EL (cell line): ENCODE measurements at regions not wholly inside any gene's neighbourhood (a gene's known extent, or its start where the extent isn't known, plus 50 kb on each side); places are given as distances from the start of the nearest gene placed in this dataset.

Experiments used
- DNase-seq: peaks from one replicate; pipeline ENCODE4 v3.0.0-alpha.2; 2016

- DNase-seq: no peak
Measured at GRCh38 chr17:79261355-79262072, 186.9 kb downstream of the ENGASE start.

- no peak for DNase-seq
Measured at GRCh38 chr17:79258843-79259242, 184.2 kb downstream of the ENGASE start.

GRCh38 chr17:79258041-79258440, 183.4 kb downstream of the ENGASE start:
- DNase-seq: no peak

- no peak for DNase-seq
Measured at GRCh38 chr17:79255926-79256585, 181.4 kb downstream of the ENGASE start.

GRCh38 chr17:79255456-79255855, 180.8 kb downstream of the ENGASE start:
- DNase-seq: no peak

GRCh38 chr17:79255046-79255445, 180.4 kb downstream of the ENGASE start:
- no peak for DNase-seq

GRCh38 chr17:79252886-79253285, 178.3 kb downstream of the ENGASE start:
- no peak for DNase-seq

- no peak for DNase-seq
Measured at GRCh38 chr17:79251824-79252223, 177.2 kb downstream of the ENGASE start.

- DNase-seq: no peak
Measured at GRCh38 chr17:79249929-79250521, 175.4 kb downstream of the ENGASE start.

DNA sequence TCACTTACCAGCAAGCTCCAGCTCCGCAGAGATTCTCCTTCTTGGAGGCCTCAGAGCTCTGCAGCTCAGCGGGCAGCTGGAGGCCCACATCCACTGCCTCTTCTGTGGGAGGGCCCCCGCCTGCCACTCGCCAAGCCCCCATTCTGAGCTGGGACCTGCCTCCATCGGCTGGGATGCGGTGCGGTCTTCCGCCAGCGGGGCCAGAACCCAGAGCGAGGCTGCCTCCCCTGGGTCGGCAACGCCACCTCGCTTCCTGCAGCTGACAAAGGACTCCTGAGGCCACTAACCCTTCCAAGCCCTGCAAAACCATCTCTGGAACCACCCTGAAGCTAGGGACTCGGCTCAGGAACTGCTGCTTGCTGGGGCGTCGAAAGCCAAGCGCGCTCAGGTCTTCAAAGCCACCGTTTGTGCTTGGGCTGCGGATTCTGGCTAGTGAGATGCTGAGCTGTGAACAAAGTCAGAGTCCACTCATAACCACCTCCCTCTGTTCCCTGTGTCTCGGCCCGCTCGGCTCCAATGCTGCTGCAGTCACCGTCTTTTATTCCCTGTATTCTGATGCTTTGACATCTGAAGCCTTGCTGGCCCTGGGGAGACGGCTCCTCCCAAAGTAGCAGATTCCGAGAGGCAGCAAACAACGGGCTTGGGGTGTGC, 174.3 kb downstream of the ENGASE start:
- DNase-seq: no peak

DNA sequence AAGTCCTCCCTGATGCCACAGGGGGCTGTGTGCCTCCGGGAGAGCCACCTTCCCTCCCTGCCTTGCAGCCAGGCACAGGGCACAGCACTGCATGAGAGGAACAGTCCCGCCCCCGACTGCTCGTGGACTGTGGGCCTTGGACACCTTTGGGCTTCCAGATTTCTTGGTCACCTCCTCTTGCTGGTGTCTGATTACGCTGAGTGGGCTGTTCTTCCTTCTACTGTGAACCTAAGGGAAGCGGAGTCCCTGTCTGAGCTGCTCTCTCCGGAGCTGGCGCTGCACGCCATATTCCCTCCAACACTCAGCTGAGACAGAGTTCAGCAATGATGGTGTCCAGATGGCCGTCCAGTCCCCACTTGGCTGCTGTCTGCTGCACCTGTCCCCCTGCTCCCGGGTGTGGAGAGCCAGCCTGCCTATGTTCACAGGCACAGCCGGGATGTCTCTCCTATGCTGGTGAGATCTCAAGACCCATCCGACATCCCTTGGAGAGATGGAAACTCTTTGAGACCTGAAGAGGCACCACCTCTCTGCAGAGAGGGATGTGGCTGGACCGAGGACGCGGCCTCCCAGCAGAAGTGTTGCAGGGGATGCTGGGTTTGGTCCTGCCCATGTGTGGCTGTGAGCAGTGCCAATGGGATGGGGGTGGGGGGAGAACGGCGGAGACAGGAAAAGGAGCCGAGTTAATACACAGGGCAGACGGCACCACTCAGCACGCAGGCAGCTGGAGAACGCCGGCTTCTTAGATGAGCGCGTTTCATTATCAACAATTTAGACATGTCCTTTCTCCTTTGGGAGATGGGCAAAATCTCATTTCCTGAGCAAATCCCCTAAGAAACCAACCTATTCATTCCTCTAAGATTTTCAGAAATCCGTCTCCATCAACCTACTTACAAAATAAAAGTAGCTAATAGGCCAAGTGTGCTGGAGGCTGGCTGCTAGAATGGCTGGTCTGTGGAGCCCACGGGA, 171.9 kb downstream of the ENGASE start:
- DNase-seq: no peak

- DNase-seq: no peak
Measured at GRCh38 chr17:79244665-79245064, 170.0 kb downstream of the ENGASE start.

DNA sequence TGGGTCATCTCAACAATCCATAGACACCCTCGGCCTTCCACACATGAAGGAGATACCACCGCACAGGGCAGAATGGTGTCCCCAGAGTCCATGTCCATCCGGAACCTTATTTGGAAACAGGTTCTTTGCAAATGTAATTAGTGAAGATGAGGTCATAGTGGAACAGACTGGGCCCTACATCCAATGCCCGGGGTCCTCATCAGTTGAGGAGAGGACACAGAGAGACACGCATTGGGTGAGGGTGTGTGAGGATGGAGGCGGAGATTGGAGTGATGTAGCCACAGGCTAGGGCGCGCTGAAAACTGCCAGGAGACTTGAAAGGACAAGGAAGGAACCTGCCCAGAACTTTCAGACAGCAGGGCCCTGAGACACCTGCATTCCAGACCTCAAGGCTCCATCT, 169.4 kb downstream of the ENGASE start:
- DNase-seq: no peak

GRCh38 chr17:79243603-79243990, 169.0 kb downstream of the ENGASE start:
- no peak for DNase-seq

- DNase-seq: no peak
Measured at GRCh38 chr17:79242873-79243602, 168.4 kb downstream of the ENGASE start.

DNA sequence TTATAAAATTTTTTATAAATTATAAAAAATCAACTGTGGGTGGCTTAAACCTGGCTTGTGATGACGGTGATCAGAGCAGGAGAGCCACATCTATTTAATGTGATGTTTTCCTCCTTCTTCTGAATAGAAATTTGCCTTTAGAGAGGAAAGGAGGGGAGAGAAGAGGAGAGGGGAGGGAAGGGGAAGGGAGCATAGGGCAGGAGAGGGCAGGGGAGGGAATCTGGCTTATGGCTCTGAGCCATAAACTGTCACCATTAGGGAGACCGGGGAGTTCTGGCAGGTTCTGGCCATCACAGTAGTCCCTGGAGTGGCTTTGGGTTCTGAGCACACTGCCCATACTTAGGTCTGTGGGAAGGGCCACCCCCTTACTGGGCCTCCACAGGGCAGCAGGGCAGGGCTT, 167.8 kb downstream of the ENGASE start:
- no peak for DNase-seq

- no peak for DNase-seq
Measured at GRCh38 chr17:79241616-79242015, 167.0 kb downstream of the ENGASE start.

DNA sequence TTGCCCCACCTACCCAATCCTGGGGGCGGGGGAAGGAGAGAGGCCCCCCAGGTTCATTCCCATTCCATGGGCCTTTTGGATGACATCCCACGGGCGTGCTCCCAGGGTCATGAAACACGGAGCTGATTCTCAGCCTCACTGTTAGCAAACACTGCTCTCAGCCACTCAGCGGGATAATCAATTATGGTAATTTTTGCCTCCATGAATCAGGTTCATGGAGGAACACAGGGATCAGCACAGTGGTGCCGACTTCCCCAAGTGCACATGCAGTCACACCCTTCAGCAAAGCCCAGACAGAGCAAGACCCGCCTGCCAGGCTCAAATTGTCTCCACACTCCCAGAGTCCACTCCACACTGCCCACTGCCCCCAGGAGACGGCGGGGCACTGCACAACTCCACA, 164.6 kb downstream of the ENGASE start:
- no peak for DNase-seq

DNA sequence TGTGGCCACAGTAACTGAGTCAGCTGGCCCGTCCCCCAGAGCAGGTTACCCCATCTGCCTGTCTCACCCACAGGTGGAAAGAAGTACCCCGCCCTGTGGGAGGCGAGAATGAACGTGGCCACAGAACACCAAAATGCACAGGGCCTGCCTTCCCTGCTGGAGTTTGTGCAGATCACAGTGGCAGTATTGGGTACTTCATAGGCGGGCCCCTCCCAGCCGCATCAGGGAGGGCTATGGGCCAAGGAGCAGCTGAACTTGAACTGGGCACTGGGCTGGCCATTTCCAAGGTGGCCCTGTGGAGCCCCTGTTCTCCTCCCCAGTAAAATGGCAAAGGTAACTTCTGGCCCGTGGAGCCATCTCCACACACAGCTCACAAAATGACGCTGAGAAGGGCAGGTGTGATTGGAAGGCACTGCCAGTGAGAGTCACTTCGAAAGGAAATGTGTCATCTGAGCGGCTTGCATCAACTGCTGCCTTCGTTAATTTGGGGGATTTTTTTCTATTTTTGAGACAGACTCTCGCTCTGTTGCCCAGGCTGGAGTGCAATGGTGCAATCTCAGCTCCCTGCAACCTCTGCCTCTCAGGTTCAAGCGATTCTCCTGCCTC, 162.9 kb downstream of the ENGASE start:
- no peak for DNase-seq

DNA sequence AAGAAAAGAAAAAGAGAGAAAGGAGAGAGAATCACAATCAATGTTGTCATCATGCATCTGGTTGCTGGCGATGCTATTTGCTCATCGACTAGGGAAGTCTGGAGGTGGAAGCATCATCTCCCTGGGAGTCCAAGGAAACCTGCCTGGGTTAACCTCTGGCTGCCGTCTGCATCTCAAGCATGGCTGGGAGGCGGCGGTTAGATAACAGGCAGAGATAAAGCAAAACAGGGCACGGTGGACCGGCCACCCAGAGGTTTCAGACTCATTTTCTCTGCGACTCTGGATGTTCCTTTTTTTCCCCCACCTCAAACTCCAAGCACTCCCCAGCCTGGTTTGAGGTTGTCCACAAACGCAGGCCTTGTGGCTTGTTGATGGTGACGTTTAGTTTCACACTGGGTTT, 161.2 kb downstream of the ENGASE start:
- DNase-seq: no peak

DNA sequence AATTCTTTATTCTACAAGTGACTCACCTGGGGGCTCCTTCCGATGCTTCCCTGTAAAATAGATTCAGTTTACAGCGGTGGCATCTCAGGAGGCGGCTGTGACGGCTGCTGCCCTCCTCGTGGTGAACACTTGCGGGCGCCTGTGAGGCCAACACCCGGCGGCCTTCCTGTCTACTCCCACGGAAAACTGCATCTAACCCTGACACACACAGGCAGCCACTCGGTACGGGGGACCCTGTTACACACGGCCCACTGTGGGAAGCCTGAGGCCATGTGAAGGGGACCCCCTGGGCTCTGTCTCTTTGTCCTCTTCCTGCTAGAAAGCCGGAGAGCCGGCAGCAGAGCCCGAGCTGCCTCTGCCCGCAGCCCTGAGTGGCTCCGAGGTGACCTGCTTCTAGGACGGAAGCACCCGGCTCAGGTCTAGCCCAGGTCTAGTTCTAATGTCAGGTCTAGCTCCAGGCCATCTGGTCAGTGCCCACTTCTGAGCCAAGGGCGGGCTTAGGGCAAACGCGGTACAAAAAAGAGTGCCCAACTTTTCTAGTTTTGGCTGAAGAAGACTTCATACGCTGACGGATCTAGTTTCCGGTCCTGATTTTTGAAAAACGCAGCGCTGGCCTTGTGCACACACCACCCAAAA, 159.4 kb downstream of the ENGASE start:
- DNase-seq: no peak
